B cell (primary cell): ENCODE measurements at regions not wholly inside any gene's neighbourhood (a gene's known extent, or its start where the extent isn't known, plus 50 kb on each side); places are given as distances from the start of the nearest gene placed in this dataset.

Experiments used
- EZH2 ChIP-seq: IDR thresholded peaks from 2 replicates; pipeline ENCODE4 v1.6.1; 2012; ENCODE audit warnings: borderline replicate concordance, low read depth, mild to moderate bottlenecking, moderate library complexity, low read length; ENCODE audit not compliant: insufficient read depth, poor library complexity, severe bottlenecking
- TF ChIP-seq, protein P1 (sequence below): fragments of 200-600 bp; IDR thresholded peaks from one replicate; pipeline ENCODE4 v1.8.0; 2022; ENCODE audit warnings: antibody characterized with exemption, mild to moderate bottlenecking

- TF ChIP-seq, protein P1, sequence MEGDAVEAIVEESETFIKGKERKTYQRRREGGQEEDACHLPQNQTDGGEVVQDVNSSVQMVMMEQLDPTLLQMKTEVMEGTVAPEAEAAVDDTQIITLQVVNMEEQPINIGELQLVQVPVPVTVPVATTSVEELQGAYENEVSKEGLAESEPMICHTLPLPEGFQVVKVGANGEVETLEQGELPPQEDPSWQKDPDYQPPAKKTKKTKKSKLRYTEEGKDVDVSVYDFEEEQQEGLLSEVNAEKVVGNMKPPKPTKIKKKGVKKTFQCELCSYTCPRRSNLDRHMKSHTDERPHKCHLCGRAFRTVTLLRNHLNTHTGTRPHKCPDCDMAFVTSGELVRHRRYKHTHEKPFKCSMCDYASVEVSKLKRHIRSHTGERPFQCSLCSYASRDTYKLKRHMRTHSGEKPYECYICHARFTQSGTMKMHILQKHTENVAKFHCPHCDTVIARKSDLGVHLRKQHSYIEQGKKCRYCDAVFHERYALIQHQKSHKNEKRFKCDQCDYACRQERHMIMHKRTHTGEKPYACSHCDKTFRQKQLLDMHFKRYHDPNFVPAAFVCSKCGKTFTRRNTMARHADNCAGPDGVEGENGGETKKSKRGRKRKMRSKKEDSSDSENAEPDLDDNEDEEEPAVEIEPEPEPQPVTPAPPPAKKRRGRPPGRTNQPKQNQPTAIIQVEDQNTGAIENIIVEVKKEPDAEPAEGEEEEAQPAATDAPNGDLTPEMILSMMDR: no peak
- no peak for TF ChIP-seq EZH2
These were observed 206.0 kb downstream of the SPP2 start for GRCh38 chr2:234256516-234256915.
